Nephron (organoid): ENCODE measurements at regions not wholly inside any gene's neighbourhood (a gene's known extent, or its start where the extent isn't known, plus 50 kb on each side); places are given as distances from the start of the nearest gene placed in this dataset.

Source experiments
- H3K27ac Mint-ChIP-seq, 3 experiments: 2 replicates each; pipeline ENCODE4 v1.8.0; 2020; ENCODE audit warnings: mixed read lengths in 3 of 3, mild to moderate bottlenecking in 2 of 3, moderate library complexity in 1 of 3
- H3K27me3 Mint-ChIP-seq: 2 replicates; pipeline ENCODE4 v1.8.0; 2021; ENCODE audit warnings: low read depth, mild to moderate bottlenecking, moderate library complexity, mixed read lengths
- H3K36me3 Mint-ChIP-seq: 2 replicates; pipeline ENCODE4 v1.8.0; 2020; ENCODE audit warnings: low read depth, mixed read lengths
- H3K4me1 Mint-ChIP-seq: 2 replicates; pipeline ENCODE4 v1.8.0; 2020; ENCODE audit warnings: mixed read lengths
- H3K4me3 Mint-ChIP-seq, 3 experiments: 2 replicates each; pipeline ENCODE4 v1.8.0; 2020; ENCODE audit warnings: mild to moderate bottlenecking in 3 of 3, mixed read lengths in 3 of 3, moderate library complexity in 2 of 3
- H3K9me3 Mint-ChIP-seq: 2 replicates; pipeline ENCODE4 v1.8.0; 2020; ENCODE audit warnings: mixed read lengths
- TF ChIP-seq, protein P1 (sequence below), 3 experiments: fragments of 200-600 bp; sonication (generic); IDR thresholded peaks; one replicate each; pipeline ENCODE4 v1.5.0; 2021; ENCODE audit warnings: antibody characterized with exemption in 3 of 3; ENCODE audit not compliant: unreplicated experiment in 3 of 3

DNA sequence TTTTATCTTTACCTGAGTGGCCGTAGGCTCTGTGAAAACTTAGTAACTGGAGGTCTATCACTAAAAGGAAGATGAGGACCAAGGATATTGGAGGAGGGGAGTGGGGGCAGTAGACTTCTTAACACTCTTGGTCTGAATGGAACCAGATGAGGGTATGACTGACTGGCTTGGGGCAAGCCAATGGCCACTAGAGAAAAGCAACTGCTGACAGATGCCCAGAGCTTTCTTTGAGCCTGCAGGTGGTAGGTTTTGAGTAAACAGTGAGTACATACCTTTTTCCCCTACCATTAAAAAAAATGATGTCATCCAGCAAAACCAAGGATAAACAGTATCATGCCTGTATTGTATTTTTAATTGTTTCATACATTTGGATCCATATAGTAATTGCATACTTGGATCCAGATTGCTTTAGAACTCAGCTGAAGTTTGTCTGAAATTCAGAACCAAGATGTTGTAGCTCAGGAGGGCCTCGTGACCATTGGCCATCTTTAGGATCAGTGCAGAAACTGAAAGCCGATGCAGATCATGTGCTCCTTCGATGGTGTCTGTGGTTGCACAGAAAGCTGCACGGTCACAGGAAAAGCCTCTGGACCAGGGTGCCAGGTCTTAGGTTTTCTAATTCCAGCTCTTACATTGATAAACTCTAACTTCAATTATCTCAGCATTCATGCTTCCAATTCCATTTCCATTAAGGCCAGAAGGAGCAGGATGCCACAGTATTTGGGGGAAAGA, 131.0 kb downstream of the PDGFRA start:
- Mint-ChIP-seq H3K36me3 (no peaks in the 10 kb centered on the region), H3K27me3 (peaks cover 6% of the 10 kb centered on the region), H3K9me3 (no peaks in the 10 kb centered on the region), H3K4me1 (no peaks in the 10 kb centered on the region), H3K27ac (no peak overlapping the region), H3K4me3 (no peak overlapping the region)
- TF ChIP-seq, protein P1, sequence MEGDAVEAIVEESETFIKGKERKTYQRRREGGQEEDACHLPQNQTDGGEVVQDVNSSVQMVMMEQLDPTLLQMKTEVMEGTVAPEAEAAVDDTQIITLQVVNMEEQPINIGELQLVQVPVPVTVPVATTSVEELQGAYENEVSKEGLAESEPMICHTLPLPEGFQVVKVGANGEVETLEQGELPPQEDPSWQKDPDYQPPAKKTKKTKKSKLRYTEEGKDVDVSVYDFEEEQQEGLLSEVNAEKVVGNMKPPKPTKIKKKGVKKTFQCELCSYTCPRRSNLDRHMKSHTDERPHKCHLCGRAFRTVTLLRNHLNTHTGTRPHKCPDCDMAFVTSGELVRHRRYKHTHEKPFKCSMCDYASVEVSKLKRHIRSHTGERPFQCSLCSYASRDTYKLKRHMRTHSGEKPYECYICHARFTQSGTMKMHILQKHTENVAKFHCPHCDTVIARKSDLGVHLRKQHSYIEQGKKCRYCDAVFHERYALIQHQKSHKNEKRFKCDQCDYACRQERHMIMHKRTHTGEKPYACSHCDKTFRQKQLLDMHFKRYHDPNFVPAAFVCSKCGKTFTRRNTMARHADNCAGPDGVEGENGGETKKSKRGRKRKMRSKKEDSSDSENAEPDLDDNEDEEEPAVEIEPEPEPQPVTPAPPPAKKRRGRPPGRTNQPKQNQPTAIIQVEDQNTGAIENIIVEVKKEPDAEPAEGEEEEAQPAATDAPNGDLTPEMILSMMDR (IDR thresholded peaks at IDR 0.05; ENCODE audit: unreplicated experiment in 3 of 3), result no peak

GRCh38 chr4:54363037-54363436, 133.9 kb downstream of the PDGFRA start:
- H3K27ac Mint-ChIP-seq, result no peak overlapping the region
- H3K9me3 Mint-ChIP-seq, result no peaks in the 10 kb centered on the region
- H3K36me3 Mint-ChIP-seq, result no peaks in the 10 kb centered on the region
- H3K4me1 Mint-ChIP-seq, result peaks cover 18% of the 10 kb centered on the region
- H3K27me3 Mint-ChIP-seq, result peaks cover 3% of the 10 kb centered on the region
- no peak overlapping the region for H3K4me3 Mint-ChIP-seq
- TF ChIP-seq, protein P1 (IDR thresholded peaks at IDR 0.05; ENCODE audit: unreplicated experiment in 3 of 3), result no peak

- Mint-ChIP-seq H3K27ac (no peak overlapping the region), H3K27me3 (peaks cover 3% of the 10 kb centered on the region), H3K4me3 (no peak overlapping the region), H3K36me3 (no peaks in the 10 kb centered on the region), H3K4me1 (peaks cover 31% of the 10 kb centered on the region), H3K9me3 (no peaks in the 10 kb centered on the region)
- TF ChIP-seq, protein P1 (IDR thresholded peaks at IDR 0.05; ENCODE audit: unreplicated experiment in 3 of 3), result no peak
Measured at GRCh38 chr4:54365691-54366090, 136.6 kb downstream of the PDGFRA start.

- Mint-ChIP-seq H3K36me3 (no peaks in the 10 kb centered on the region), H3K9me3 (no peaks in the 10 kb centered on the region), H3K4me3 (no peak overlapping the region), H3K27ac (no peak overlapping the region), H3K27me3 (peaks cover 3% of the 10 kb centered on the region), H3K4me1 (peaks cover 31% of the 10 kb centered on the region)
- TF ChIP-seq, protein P1 (IDR thresholded peaks at IDR 0.05; ENCODE audit: unreplicated experiment in 3 of 3), result no peak
Measured at GRCh38 chr4:54367059-54367458, 138.0 kb downstream of the PDGFRA start.

- Mint-ChIP-seq H3K27ac (no peak overlapping the region), H3K36me3 (no peaks in the 10 kb centered on the region), H3K27me3 (no peaks in the 10 kb centered on the region), H3K4me3 (no peak overlapping the region), H3K9me3 (no peaks in the 10 kb centered on the region), H3K4me1 (peaks cover 31% of the 10 kb centered on the region)
- TF ChIP-seq, protein P1 (IDR thresholded peaks at IDR 0.05; ENCODE audit: unreplicated experiment in 3 of 3), result no peak
Measured at GRCh38 chr4:54368281-54369265, 139.5 kb downstream of the PDGFRA start.
